GM12872 (cell line): ENCODE measurements at regions not wholly inside any gene's neighbourhood (a gene's known extent, or its start where the extent isn't known, plus 50 kb on each side); places are given as distances from the start of the nearest gene placed in this dataset.

Experiments used
- CTCF ChIP-seq: IDR thresholded peaks from 3 replicates; pipeline ENCODE4 v1.5.1; 2011; ENCODE audit warnings: low read depth, mild to moderate bottlenecking, low read length, moderate library complexity; ENCODE audit not compliant: insufficient read depth

GRCh38 chr12:107440606-107441005, 245.0 kb upstream of the PWP1 start:
- TF ChIP-seq CTCF: no peak

- no peak for TF ChIP-seq CTCF
Observed at GRCh38 chr12:107441665-107442300, 243.8 kb upstream of the PWP1 start.

- no peak for TF ChIP-seq CTCF
Observed at GRCh38 chr12:107442326-107442987, 243.1 kb upstream of the PWP1 start.

DNA sequence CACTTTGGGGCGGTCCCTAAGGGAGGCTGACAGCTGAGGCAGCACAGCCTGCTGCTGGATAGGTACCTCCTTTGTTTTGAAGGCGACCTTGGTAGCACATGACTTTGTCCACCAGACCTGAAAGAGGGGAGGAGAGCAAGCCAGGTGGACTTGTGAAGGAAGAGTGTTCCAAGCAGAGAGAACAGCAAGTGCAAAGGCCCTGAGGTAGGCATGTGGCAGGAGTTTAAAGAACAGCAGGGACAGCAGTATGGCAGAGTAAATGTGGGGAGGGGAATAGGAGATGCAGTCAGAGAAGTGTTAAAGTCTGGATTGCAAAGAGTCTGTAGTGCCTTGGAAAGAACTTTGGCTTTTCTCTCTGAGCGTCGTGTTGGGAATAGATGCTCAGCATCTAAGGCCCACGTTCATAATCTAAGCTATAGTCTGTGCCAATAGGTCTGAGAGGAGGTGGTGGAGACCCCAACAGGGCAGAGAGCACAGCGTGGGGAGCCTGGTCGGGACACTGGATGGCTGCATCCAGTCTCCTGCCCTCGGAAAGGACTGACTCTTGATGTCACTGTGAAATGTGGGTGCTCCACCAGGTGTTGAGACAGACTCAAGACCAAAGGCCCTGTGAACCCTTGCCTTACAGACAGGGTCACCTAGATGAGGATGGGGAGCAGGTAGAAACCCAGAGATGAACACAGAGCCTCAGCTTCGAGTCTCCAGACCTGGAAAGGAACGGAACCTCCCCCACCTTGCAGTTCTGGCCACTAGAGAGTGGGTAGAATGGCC, 242.1 kb upstream of the PWP1 start:
- TF ChIP-seq CTCF: no peak

DNA sequence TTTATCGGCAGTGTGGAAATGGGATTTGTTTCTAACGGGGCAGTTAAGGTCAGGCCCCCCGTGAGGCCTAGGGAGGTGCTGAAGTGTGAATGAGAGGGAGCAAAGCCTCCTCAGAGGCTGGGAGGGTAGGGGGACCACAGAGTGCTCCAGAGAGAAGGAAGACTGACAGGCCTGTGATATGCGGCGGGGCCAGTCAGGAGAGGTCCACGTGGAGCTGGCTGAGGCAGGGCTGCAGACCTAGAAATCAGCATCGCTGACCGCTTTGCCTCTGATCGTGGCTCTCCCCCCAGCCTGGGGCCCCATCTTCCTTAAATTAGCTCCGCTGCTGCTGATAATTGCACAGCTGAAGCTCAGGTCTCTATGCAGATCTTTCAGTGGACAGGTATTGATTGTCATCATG, 240.8 kb upstream of the PWP1 start:
- no peak for TF ChIP-seq CTCF

DNA sequence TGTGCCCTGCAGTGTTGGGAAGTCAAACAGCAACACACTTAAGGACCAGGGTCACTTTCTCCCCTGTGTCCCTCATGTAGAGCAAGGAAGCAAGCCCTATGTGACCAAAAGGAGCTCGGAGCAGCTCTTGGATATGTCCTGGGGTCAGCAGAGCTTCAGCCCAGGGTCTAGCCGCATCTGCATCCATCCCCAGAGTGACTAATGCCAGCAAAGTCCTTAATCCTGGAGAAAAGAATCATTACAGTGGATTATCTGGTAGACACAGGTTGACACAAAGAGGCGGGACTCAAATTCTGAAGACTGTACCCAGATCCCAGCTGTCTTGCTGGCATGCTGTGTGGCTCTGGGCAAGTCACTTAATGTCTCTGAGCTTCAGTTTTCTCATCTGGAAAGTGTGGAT, 239.1 kb upstream of the PWP1 start:
- TF ChIP-seq CTCF: no peak

GRCh38 chr12:107447336-107447735, 238.3 kb upstream of the PWP1 start:
- TF ChIP-seq CTCF: no peak
